GM18861 (cell line): ENCODE measurements at regions not wholly inside any gene's neighbourhood (a gene's known extent, or its start where the extent isn't known, plus 50 kb on each side); places are given as distances from the start of the nearest gene placed in this dataset.
"Not testable (repeated sequence)": the region's sequence is repeated elsewhere in the genome, so short reads cannot be mapped to it uniquely, and the experiment has no call there.

Experiments used
- ATAC-seq: cut with Tn5 transposase; IDR thresholded peaks from one replicate; pipeline ENCODE4 v1.9.1; 2021; ENCODE audit not compliant: unreplicated experiment

DNA sequence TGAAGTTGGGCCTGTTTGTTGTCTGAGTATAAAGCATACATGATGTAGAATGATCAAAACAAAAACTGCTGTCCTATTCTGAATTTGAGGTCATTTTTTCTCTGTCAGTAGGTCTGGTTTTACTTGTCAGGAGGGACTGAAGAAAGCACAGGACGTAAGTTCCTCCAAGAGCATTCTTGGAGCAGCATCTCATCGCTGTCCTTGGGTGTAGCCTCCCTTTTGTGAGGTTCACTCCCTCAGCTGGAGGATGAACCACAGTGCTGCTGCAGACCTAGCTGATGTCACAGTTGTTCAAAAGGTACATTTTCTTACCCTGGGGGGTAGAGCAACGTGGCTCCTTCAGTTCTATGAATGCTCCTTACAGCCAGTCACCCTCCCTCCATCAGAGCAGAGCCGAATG lies 490.0 kb upstream of the TBL1XR1 start:
- ATAC-seq: no peak

DNA sequence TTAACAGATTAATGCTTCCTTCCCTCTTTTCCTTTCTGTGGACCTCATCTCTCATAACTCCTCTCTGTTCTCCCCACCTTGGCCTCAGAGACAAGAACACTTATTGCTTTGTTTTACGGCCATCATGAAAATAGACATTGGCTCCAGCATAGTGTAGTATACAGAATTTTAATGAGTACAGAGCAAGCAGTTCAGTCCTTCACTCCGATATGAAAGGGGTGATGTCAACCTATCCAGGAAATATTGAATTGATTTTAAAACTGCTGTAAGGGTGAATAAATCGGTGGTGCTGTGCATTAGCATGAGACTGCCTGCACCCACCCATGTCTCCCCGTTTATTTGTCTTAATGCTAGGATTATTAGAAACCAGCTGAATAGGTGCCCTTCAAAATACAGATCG lies 490.9 kb upstream of the TBL1XR1 start:
- ATAC-seq: no peak

DNA sequence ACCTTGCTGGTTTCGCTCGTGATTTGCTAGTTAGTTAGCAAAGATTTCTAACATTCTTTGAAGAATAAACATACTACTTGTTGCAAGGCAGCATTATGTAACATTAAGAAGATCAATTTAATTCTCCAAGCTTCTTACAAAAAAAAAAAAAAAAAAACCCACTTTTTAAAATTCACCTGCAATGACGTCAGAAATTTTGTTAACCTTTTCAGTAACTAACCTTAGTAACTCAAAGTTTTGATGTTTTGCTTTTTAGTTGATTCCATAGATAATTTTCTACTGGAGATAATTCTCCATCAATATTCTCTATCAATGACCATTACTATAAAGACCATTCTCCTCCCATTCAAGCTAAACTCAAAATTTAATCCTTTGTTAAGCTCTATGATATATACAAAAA lies 491.8 kb upstream of the TBL1XR1 start:
- ATAC-seq: no peak

DNA sequence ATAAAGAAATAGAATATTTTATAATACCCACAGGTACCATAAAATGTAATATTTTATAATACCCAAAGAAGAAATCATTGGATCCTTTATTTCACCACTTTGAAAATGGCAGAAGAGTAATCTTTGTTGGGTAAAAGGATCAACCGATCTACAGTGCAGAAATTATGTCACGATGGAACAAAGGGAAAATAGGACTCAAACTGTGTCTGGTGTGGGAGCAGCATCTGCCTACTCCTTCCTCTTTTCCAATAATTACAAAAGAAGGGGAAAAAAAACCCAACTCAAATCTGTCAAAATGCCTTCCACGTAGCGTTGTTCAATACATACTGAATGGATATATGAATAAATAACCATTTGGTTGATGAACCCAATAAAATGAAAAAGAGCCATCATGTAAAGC lies 492.6 kb upstream of the TBL1XR1 start:
- no peak for ATAC-seq

DNA sequence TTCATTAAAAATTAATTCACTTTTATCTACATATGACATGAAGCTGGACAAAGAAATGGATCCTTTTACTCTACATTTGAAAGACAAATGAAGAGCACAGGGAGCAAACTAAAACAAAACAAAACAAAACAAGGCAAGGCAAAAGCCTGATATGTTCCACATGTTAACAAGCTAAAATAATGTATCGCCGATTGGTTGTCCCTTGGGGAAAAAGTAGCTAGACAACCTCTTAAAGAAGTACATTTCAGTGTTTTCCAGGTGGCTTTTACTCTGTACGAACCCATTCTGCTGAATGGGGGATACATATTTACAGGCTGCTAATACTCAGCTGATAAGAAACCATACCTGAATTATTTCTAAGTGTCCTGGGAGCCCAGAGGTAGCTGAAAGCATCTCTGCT lies 493.0 kb upstream of the TBL1XR1 start:
- no peak for ATAC-seq

DNA sequence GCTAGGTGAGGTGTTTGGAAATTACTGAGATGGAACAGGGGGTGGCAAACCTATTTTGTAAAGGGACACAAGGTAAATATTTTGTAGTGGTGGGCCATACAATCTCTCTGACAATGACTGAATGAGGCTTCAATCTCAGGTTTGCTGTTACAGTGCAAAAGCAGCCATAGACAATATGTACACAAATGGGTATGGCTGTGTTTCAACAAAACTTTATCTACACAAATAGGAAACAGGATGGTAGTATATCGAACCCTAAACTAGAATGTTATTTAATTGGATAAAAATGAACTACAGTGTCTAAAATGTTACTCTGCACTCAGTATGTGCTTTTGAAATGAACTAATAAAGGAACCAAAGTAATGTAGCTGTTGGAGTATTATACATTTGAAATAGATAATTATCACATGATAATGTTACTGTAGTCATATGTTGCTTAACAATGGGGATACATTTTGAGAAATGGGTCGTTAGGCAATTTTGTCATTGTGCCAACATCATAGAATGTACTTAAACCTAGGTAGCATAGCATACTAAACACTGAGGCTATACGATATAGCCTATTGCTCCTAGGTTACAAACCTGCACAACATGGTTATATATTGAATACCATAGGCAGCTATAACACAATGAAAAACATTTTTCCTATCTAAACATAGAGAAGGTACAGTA lies 495.2 kb upstream of the TBL1XR1 start:
- no peak for ATAC-seq

DNA sequence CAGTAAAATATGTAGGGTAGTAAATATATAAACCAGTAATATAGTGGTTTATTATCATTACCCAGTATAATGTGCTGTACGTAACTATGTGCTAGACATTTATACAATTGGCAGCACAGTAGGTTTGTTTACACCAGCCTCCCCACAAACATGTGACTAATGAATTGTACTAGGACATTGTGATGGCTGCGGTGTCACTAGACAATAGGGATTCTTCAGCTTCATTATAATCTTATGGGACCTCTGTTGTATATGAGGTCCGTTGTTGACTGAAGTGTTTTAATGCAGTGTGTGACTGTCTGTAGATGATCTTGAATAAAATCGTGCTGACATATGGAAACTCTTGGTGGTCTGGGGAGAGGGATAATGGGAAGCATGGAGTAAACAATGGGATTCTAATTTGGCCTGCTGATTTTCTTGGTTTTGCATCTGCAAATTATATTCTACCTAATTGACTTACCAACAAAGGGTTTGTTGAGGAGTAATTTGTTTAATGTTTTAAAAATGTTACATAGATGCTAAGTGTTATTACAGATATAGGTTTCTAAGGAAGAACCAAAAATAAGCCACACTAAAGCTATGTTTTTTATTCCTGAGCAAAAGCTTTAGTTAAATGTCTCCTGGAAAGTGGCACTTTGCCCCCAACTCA lies 496.5 kb upstream of the TBL1XR1 start:
- no peak for ATAC-seq

DNA sequence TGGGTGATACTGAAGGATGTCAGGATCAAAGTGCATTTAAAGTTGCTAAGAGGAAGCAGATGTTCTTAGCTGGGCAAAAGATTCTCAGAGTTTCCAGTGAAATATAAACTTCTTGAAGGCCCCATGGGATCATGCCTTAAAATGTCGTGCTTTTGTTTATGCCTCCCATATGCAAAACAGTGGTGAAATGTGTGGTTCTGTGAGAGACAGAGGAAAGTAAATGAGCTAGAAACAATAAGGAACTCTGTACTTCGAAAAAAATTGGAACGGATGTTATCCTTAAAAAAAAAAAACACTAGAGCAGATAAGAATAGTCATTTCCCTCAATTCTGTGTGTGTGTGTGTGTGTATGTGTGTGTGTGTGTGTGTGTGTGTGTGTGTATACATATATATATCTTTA lies 497.0 kb upstream of the TBL1XR1 start:
- peak; percentile 75 for ATAC-seq

DNA sequence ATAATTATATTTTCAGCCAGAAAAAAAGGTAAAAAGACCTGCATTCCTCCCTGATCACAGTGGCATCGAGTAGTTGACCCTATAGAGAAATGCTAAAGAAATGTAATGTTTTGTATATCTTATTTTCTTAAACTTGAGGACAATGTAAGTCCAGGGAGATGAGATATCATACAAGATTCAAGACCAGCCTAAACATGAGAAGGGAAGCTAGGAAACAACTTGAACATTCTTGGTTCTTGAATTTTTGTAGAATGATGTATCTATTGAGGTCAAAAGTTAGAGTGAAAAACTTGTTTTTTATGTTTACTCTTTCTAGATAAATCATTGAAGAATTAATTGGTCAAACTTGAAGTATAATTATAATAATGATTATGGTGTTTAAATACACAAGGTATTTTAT lies 497.7 kb upstream of the TBL1XR1 start:
- ATAC-seq: no peak

DNA sequence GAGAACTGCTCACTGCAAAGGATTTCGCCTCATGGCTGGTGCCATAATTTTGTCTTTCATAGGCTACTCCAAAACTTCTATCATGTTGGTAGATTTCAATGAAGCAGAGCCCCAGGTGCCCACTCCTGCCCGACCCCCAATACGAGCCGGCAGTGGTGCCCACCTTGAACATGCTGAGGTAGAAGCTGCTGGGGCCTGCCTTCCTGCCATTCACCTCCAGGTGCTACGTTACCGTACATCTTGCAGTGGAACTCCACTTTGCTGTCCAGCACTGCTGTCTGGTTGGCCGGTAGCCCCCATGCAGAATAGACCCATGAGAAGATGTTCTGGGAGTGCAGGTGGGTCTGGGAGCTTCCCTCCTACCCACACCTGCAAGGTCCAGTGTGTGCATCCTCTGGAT lies 502.8 kb upstream of the TBL1XR1 start:
- no peak for ATAC-seq

DNA sequence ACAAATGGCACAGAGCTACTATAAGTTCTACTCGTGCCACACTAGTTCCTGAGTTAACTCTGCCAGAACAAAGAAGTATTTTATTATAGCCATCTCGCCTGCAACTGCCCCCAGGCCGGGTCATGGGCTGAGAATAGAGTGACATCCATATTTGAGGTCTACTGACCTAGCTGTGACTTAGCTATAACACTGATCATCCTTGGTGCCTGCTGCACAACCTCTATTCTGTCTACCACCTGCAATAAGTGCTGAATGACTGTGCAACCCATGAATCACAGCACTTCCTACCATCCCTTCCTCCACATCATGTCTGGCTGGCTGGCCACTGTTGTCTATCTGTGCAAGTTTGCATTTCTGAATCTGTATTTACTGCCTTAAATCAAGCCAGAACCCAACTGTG lies 506.5 kb upstream of the TBL1XR1 start:
- no peak for ATAC-seq

DNA sequence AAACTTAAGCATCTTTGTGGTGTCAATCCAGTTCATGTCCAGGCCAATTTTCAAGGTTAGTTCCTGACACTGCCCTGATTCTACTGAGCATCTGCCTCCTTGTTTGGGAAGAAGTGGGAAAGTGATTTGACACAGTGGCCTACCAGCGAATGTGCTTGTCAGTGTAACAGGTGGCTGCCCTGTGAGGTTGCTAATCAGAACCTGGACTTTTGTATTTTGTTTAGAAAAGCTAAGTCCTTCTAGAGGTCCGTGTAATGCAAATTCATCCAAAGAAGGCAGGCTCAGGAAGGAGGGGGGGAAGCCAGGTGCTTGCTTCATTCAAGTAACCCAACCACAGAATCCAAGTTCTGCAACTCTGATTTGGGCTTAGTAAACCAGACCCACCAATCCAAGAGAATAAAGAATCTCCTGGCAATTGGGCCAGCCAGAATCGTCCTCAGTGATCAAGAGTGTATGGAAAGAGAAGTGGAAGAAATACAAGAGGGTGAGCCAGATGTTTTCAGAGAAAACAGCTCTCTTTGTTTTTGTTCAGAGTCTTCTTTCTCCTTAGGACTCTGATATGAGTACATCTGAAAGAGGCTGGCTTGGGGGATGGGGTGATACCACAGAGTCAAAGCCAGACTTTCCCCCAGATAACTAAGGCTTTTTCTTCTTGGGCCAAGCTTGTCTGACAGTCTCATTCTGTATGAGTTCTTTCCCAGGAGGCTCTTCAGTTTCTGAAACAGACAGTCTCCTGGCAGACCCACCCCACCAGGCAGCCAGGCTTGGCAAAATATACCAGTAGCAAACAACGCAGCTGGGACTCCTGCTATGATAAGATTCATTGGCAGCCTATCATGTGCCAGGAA lies 508.9 kb upstream of the TBL1XR1 start:
- no peak for ATAC-seq

DNA sequence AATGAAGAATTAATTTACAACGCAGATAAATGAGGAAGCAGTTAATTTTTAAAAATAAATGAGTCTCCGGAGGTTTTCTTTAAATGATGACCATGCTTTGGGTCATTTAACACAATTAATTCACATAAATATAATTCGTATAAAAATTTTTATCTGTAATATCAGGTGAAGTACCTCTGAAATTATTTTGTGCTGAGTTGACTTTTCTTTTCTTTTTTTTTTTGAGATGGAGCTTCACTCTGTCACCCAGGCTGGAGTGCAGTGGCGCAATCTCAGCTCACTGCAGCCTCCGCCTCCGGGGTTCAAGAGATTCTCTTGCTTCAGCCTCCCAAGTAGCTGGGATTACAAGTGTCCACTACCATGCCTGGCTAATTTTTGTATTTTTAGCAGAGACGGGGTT lies 512.2 kb upstream of the TBL1XR1 start:
- ATAC-seq: not testable (repeated sequence)

DNA sequence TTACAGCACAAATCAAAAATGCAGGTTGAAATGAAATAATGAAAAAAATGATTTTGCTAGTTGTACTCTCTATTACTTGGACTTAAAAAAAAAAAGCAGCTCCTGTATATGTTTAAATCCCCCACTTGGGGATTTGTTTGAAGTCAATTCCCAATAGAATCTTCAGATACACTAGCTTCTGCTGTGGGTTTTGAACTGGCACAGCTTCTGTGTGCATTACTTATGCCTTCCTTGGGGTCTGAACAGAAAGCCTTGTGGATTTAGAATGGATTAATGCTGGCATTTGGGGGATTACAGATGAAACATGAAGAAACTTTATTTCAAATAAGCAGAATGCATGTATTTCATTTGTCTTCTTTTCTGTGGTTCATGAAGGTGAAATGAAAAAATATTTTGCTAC lies 513.2 kb upstream of the TBL1XR1 start:
- ATAC-seq: no peak

DNA sequence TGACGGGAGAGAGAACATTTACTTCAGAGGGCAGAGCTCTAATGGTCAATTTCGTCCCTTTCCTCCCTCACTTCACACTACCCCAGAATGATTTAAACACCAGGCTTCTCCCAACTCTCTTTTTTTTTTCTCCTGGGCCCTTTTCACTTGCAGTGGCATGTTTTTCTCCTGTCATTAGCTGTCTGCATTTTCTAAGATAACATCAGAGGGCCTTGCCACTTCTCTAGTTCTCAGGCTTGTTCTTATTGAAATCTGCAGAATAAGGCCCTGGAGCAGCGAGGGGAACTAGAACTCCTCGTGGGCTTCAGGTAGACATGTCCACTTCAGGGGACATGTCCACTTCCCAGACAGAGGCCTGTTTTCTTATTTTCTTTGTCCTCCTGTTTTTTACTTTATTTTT lies 514.4 kb upstream of the TBL1XR1 start:
- no peak for ATAC-seq

DNA sequence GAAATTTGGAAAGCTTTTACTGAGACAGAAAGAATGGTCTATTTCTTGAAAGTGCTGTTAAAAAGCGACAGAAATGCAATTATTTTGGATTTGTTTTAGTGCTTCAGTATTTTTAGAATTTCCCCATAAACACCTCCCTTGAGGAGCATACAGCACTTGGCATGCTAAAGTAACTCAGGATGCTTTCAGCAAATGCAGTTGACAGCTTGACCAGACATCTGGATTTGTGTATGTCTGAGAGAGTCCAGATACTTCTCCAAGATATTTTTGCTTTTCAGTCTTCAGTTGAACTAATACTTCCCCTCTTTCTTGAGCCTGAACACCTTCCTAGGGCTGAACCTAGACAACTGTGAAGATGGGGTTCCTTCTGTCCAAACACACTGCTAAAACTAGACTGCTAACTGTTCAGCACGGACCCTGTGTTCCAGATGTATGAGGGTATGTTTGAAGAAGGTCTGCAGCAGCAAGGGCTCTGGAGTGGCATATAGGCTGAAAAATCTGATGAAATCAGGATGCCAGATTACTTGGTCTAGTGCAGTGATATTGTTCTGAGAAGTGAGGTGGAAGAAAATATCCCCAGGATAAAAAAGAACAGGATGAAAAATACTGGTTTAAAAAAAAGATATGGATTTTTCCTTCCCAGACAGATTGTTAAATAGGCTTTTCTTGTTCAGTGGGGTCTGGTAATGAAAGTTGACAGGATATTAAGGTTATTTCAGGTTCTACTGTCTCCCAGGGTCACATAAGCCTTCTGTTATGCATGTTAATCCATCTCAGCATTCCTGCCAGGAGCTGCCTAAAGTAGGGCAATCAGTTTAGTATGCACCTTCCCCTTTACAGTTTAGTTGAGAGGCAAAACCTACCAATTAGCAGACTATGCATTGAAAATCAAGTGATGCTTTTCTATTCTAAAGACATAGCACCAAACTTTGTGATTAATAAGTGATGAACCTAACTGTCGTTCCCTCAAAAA lies 516.9 kb upstream of the TBL1XR1 start:
- ATAC-seq: no peak

DNA sequence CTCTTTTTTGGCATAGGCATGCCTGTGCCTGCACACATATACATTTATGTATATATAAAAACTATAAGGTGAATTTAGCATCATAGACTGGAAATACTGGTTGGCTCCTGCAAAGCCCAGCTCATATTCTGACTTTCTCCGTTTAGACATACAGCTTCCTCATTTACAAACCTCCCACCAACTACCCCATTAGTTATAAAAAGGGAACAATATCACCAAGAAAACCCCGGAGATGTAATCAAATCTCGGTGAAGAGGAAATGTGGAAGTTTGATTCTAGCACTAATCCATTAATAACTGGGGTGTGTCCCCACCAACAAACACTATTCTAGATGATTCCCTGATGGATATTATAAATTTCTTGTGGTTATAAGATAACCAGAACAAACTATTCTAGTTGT lies 517.7 kb upstream of the TBL1XR1 start:
- no peak for ATAC-seq

DNA sequence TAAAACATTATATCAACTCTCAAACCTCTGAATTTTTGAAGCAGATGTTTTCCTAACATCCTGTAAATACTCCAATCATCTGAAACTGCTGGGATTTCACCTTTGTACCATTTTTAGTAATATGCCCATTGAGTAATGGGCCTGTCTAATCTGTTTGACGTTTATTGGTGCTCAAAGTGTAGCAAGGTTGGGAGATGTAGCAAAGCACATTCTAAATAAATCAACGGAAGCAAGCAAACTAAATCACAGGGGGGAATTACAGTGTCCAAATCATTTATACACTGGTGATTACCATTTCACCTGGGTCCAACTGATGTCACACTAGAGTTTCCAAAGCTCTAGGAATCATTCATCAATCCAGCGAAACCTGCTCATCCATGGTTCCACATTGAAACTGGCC lies 518.7 kb upstream of the TBL1XR1 start:
- ATAC-seq: no peak

DNA sequence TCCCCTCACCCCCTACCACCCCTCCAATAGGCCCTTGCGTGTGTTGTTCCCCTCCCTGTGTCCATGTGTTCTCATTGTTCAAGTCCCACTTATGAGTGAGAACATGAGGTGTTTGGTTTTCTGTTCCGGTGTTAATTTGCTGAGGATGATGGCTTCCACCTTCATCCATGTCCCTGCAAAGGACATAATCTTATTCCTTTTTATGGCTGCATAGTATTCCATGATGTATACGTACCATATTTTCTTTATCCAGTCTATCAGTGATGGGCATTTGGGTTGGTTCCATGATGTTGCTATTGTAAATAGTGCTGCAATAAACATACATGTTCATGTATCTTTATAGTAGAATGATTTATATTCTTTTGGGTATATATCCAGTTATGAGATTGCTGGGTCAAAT lies 523.6 kb upstream of the TBL1XR1 start:
- not testable (repeated sequence) for ATAC-seq

DNA sequence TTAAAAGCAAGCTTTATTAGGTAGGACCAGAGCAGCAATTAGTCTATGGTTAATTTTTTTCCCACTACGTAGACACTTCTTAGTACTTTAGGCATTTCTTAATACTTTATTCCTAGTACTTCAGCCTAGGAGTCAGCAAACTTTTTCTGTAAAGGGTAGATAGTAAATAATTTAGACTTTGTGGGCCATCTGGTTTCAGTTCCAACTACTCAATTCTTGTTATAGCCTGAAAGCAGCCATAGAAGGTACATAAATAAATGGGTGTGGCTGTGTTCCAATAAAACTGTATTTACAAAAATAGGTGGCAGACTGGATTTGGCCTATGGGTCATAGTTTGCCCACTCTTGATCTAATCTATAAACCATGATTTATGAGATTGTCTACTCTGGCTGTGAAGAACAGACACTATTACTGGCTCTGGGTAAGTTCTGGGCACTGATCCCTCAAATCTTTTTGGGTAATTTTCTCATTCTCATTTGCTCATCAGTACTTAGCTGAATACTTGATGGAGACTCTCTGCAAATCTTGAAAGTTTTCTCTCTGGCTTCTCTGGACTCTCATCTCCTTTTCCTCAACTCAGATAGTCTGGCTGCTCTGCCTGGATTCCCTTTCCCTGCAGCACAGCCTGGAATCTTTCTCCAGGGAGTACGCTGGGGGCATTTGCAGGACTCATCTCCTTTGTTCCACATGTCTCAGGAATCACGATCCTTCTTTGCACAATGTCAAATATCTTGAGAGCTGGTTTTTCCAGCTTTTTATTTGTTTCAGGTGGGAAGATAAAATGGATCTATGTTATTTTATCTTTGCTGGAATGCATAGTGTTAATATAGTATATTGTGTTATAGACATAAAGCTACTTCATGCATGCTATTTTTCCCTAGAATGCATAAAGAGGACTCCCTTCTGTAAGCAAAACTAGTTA lies 524.8 kb upstream of the TBL1XR1 start:
- no peak for ATAC-seq
